Liver (tissue), 8 donors: ENCODE measurements at regions not wholly inside any gene's neighbourhood (a gene's known extent, or its start where the extent isn't known, plus 50 kb on each side); places are given as distances from the start of the nearest gene placed in this dataset.

Source experiments
- DNase-seq: peaks from one replicate; pipeline ENCODE4 v3.0.0-alpha.2; 2017; ENCODE audit warnings: low spot score
- H3K27ac ChIP-seq, 2 donors: one replicate each; pipeline ENCODE4 v1.7.0; 2013; ENCODE audit warnings: inconsistent platforms in 2 of 2, low read length in 2 of 2, control low read depth in 1 of 2, low read depth in 1 of 2, mild to moderate bottlenecking in 1 of 2
- H3K27me3 ChIP-seq, 4 donors: one replicate each; pipeline versions ENCODE4 v1.6.1 to v1.7.0; 2013; ENCODE audit warnings: low read length in 3 of 4, inconsistent platforms in 1 of 4, mild to moderate bottlenecking in 1 of 4, moderate library complexity in 1 of 4; ENCODE audit not compliant: control insufficient read depth in 4 of 4, insufficient read depth in 4 of 4
- H3K36me3 ChIP-seq, 4 donors: one replicate each; pipeline versions ENCODE4 v1.6.1 to v1.7.0; 2013; ENCODE audit warnings: low read length in 3 of 4, mild to moderate bottlenecking in 3 of 4, low read depth in 1 of 4, moderate library complexity in 1 of 4; ENCODE audit not compliant: control insufficient read depth in 4 of 4, insufficient read depth in 3 of 4
- H3K4me1 ChIP-seq, 4 donors: one replicate each; pipeline versions ENCODE4 v1.6.1 to v1.7.0; 2013; ENCODE audit warnings: low read length in 3 of 4, mild to moderate bottlenecking in 3 of 4, moderate library complexity in 1 of 4; ENCODE audit not compliant: control insufficient read depth in 4 of 4, insufficient read depth in 4 of 4
- H3K4me3 ChIP-seq, 3 donors: one replicate each; pipeline versions ENCODE4 v1.6.1 to v1.7.0; 2013; ENCODE audit warnings: low read length in 3 of 3, control low read depth in 1 of 3, low read depth in 1 of 3, mild to moderate bottlenecking in 1 of 3
- H3K9ac ChIP-seq, 2 donors: one replicate each; pipeline ENCODE4 v1.7.0; 2013; ENCODE audit warnings: low read length in 2 of 2, mild to moderate bottlenecking in 2 of 2, moderate library complexity in 2 of 2, control low read depth in 1 of 2, low read depth in 1 of 2
- H3K9me3 ChIP-seq, 4 donors: one replicate each; pipeline versions ENCODE4 v1.6.1 to v1.7.0; 2013; ENCODE audit warnings: low read length in 3 of 4; ENCODE audit not compliant: control insufficient read depth in 4 of 4
- ATF3 ChIP-seq: IDR thresholded peaks from 2 replicates; pipeline ENCODE4 v1.6.1; 2016; ENCODE audit warnings: antibody characterized with exemption
- CTCF ChIP-seq: fragments of 150-350 bp; IDR thresholded peaks from 2 replicates; pipeline ENCODE4 v1.5.1; 2017; ENCODE audit warnings: improper control_type of control experiment, low read depth, low read length; ENCODE audit not compliant: missing input control
- EGR1 ChIP-seq, 2 donors: IDR thresholded peaks; 2 replicates each; pipeline ENCODE4 v1.6.1; 2016 to 2018; ENCODE audit warnings: antibody characterized with exemption in 2 of 2, low read depth in 2 of 2
- FOXA1 ChIP-seq: IDR thresholded peaks from 2 replicates; pipeline ENCODE4 v1.6.1; 2016; ENCODE audit warnings: antibody characterized with exemption
- FOXA2 ChIP-seq: IDR thresholded peaks from 2 replicates; pipeline ENCODE4 v1.6.1; 2016; ENCODE audit warnings: antibody characterized with exemption
- GABPA ChIP-seq, 2 donors: IDR thresholded peaks in 1 of 2; conservative IDR thresholded peaks in 1 of 2; 2 replicates each; pipeline ENCODE4 v1.6.1; 2016; ENCODE audit warnings: antibody characterized with exemption in 2 of 2, mild to moderate bottlenecking in 1 of 2, moderate library complexity in 1 of 2
- JUND ChIP-seq, 2 donors: IDR thresholded peaks; 2 replicates each; pipeline ENCODE4 v1.6.1; 2016; ENCODE audit warnings: antibody characterized with exemption in 2 of 2
- MAX ChIP-seq: IDR thresholded peaks from 2 replicates; pipeline ENCODE4 v1.6.1; 2016; ENCODE audit warnings: antibody characterized with exemption
- NR2F2 ChIP-seq: IDR thresholded peaks from 2 replicates; pipeline ENCODE4 v1.6.1; 2016; ENCODE audit warnings: antibody characterized with exemption
- RAD21 ChIP-seq, 2 donors: IDR thresholded peaks; 2 replicates each; pipeline ENCODE4 v1.6.1; 2016; ENCODE audit warnings: antibody characterized with exemption in 2 of 2, mild to moderate bottlenecking in 2 of 2
- REST ChIP-seq: IDR thresholded peaks from 2 replicates; pipeline ENCODE4 v1.6.1; 2016; ENCODE audit warnings: antibody characterized with exemption, mild to moderate bottlenecking
- RXRA ChIP-seq, 2 donors: IDR thresholded peaks; 2 replicates each; pipeline ENCODE4 v1.6.1; 2017 to 2018; ENCODE audit warnings: antibody characterized with exemption in 2 of 2, mild to moderate bottlenecking in 1 of 2
- SP1 ChIP-seq: IDR thresholded peaks from 2 replicates; pipeline ENCODE4 v1.6.1; 2018; ENCODE audit warnings: antibody characterized with exemption, mild to moderate bottlenecking
- TAF1 ChIP-seq: conservative IDR thresholded peaks from 2 replicates; pipeline ENCODE4 v1.6.1; 2016; ENCODE audit warnings: antibody characterized with exemption, mild to moderate bottlenecking
- YY1 ChIP-seq: IDR thresholded peaks from 2 replicates; pipeline ENCODE4 v1.6.1; 2016; ENCODE audit warnings: antibody characterized with exemption, mild to moderate bottlenecking
- ZBTB33 ChIP-seq: IDR thresholded peaks from 2 replicates; pipeline ENCODE4 v1.6.1; 2016; ENCODE audit warnings: antibody characterized with exemption
- WGBS: extraction: QIAGEN DNeasy Blood & Tissue Kit; methylation state at CpG from one replicate; pipeline ENCODE4 v1.1.7; 2013; 5-methylcytosine and 5-hydroxymethylcytosine counted together
- donor health status: healthy.
- donor health status: healthy.
- donor health status: healthy.
- donor health status: healthy.
- donor health status: healthy.

GRCh38 chr20:55777641-55778040 is 227.7 kb downstream of the CBLN4 start:
- Histone ChIP-seq H3K4me1 (no peaks in the 10 kb centered on the region), H3K9me3 (no peaks in the 10 kb centered on the region), H3K27me3 (no peaks in the 10 kb centered on the region), H3K4me3 (no peak overlapping the region), H3K9ac (no peak overlapping the region), H3K27ac (no peak overlapping the region), H3K36me3 (no peaks in the 10 kb centered on the region)
- no peak for DNase-seq
- TF ChIP-seq REST, result no peak
- no peak for TF ChIP-seq GABPA (IDR thresholded peaks at IDR 0.05 in 1 of 2, conservative IDR thresholded peaks at IDR 0.05 in 1 of 2)
- TF ChIP-seq SP1, result no peak
- no peak for TF ChIP-seq MAX
- no peak for TF ChIP-seq EGR1 (IDR thresholded peaks at IDR 0.05; ENCODE audit: low read depth in 2 of 2)
- no peak for TF ChIP-seq TAF1
- WGBS, result 83% methylated on average over 2 of the region's 2 CpGs

- Histone ChIP-seq H3K36me3 (no peaks in the 10 kb centered on the region), H3K9ac (no peak overlapping the region), H3K4me3 (no peak overlapping the region), H3K9me3 (no peaks in the 10 kb centered on the region), H3K27ac (no peak overlapping the region), H3K27me3 (no peaks in the 10 kb centered on the region), H3K4me1 (no peaks in the 10 kb centered on the region)
- DNase-seq, result no peak
- WGBS, result 91% methylated on average over 3 of the region's 3 CpGs
- TF ChIP-seq MAX, result no peak
- TF ChIP-seq FOXA1, result no peak
- TF ChIP-seq RAD21 (IDR thresholded peaks at IDR 0.05), result no peak
- TF ChIP-seq RXRA (IDR thresholded peaks at IDR 0.05), result no peak
- TF ChIP-seq CTCF, result no peak
- no peak for TF ChIP-seq EGR1 (IDR thresholded peaks at IDR 0.05; ENCODE audit: low read depth in 2 of 2)
- TF ChIP-seq JUND (IDR thresholded peaks at IDR 0.05), result no peak
- no peak for TF ChIP-seq TAF1
- no peak for TF ChIP-seq YY1
Measured at GRCh38 chr20:55776176-55776575, 229.1 kb downstream of the CBLN4 start.

- no peak overlapping the region for H3K27ac ChIP-seq
- H3K9ac ChIP-seq, result no peak overlapping the region
- DNase-seq, result no peak
- 94% methylated on average over 6 of the region's 6 CpGs for WGBS
- no peaks in the 10 kb centered on the region for H3K27me3 ChIP-seq
- H3K4me1 ChIP-seq, result no peaks in the 10 kb centered on the region
- H3K36me3 ChIP-seq, result no peaks in the 10 kb centered on the region
- H3K9me3 ChIP-seq, result no peaks in the 10 kb centered on the region
- H3K4me3 ChIP-seq, result no peak overlapping the region
- TF ChIP-seq REST (no peak), EGR1 (IDR thresholded peaks at IDR 0.05; ENCODE audit: low read depth in 2 of 2) (no peak), ATF3 (no peak), ZBTB33 (no peak), MAX (no peak), NR2F2 (no peak), FOXA2 (no peak), GABPA (IDR thresholded peaks at IDR 0.05 in 1 of 2, conservative IDR thresholded peaks at IDR 0.05 in 1 of 2) (no peak)
Measured at GRCh38 chr20:55774628-55775027, 230.7 kb downstream of the CBLN4 start.
